ENCODE measurements at regions not wholly inside any gene's neighbourhood (a gene's known extent, or its start where the extent isn't known, plus 50 kb on each side); places are given as distances from the start of the nearest gene placed in this dataset.

- TF ChIP-seq CTCF (IDR thresholded peaks at IDR 0.05) (no peak), POLR2A (IDR thresholded peaks at IDR 0.05) (no peak)
Measured at GRCh38 chr2:21269382-21269781, 145.6 kb downstream of the TDRD15 start.

All from vagina (tissue), 2 donors.